Liver (tissue), 7 donors: ENCODE measurements at regions not wholly inside any gene's neighbourhood (a gene's known extent, or its start where the extent isn't known, plus 50 kb on each side); places are given as distances from the start of the nearest gene placed in this dataset.
"Not testable (repeated sequence)": the region's sequence is repeated elsewhere in the genome, so short reads cannot be mapped to it uniquely, and the experiment has no call there.

Experiments
- DNase-seq: peaks from one replicate; pipeline ENCODE4 v3.0.0-alpha.2; 2017; ENCODE audit warnings: low spot score
- H3K27ac ChIP-seq, 2 donors: one replicate each; pipeline ENCODE4 v1.7.0; 2013; ENCODE audit warnings: inconsistent platforms in 2 of 2, low read length in 2 of 2, control low read depth in 1 of 2, low read depth in 1 of 2, mild to moderate bottlenecking in 1 of 2
- H3K27me3 ChIP-seq, 4 donors: one replicate each; pipeline versions ENCODE4 v1.6.1 to v1.7.0; 2013; ENCODE audit warnings: low read length in 3 of 4, inconsistent platforms in 1 of 4, mild to moderate bottlenecking in 1 of 4, moderate library complexity in 1 of 4; ENCODE audit not compliant: control insufficient read depth in 4 of 4, insufficient read depth in 4 of 4
- H3K36me3 ChIP-seq, 4 donors: one replicate each; pipeline versions ENCODE4 v1.6.1 to v1.7.0; 2013; ENCODE audit warnings: low read length in 3 of 4, mild to moderate bottlenecking in 3 of 4, low read depth in 1 of 4, moderate library complexity in 1 of 4; ENCODE audit not compliant: control insufficient read depth in 4 of 4, insufficient read depth in 3 of 4
- H3K4me1 ChIP-seq, 4 donors: one replicate each; pipeline versions ENCODE4 v1.6.1 to v1.7.0; 2013; ENCODE audit warnings: low read length in 3 of 4, mild to moderate bottlenecking in 3 of 4, moderate library complexity in 1 of 4; ENCODE audit not compliant: control insufficient read depth in 4 of 4, insufficient read depth in 4 of 4
- H3K4me3 ChIP-seq, 3 donors: one replicate each; pipeline versions ENCODE4 v1.6.1 to v1.7.0; 2013; ENCODE audit warnings: low read length in 3 of 3, control low read depth in 1 of 3, low read depth in 1 of 3, mild to moderate bottlenecking in 1 of 3
- H3K9ac ChIP-seq, 2 donors: one replicate each; pipeline ENCODE4 v1.7.0; 2013; ENCODE audit warnings: low read length in 2 of 2, mild to moderate bottlenecking in 2 of 2, moderate library complexity in 2 of 2, control low read depth in 1 of 2, low read depth in 1 of 2
- H3K9me3 ChIP-seq, 4 donors: one replicate each; pipeline versions ENCODE4 v1.6.1 to v1.7.0; 2013; ENCODE audit warnings: low read length in 3 of 4; ENCODE audit not compliant: control insufficient read depth in 4 of 4
- EGR1 ChIP-seq, 2 donors: IDR thresholded peaks; 2 replicates each; pipeline ENCODE4 v1.6.1; 2016 to 2018; ENCODE audit warnings: antibody characterized with exemption in 2 of 2, low read depth in 2 of 2
- FOXA1 ChIP-seq: IDR thresholded peaks from 2 replicates; pipeline ENCODE4 v1.6.1; 2016; ENCODE audit warnings: antibody characterized with exemption
- GABPA ChIP-seq, 2 donors: IDR thresholded peaks in 1 of 2; conservative IDR thresholded peaks in 1 of 2; 2 replicates each; pipeline ENCODE4 v1.6.1; 2016; ENCODE audit warnings: antibody characterized with exemption in 2 of 2, mild to moderate bottlenecking in 1 of 2, moderate library complexity in 1 of 2
- HNF4A ChIP-seq, 2 donors: conservative IDR thresholded peaks; 2 replicates each; pipeline ENCODE4 v1.6.1; 2016; ENCODE audit warnings: antibody characterized with exemption in 2 of 2, mild to moderate bottlenecking in 2 of 2
- RAD21 ChIP-seq, 2 donors: IDR thresholded peaks; 2 replicates each; pipeline ENCODE4 v1.6.1; 2016; ENCODE audit warnings: antibody characterized with exemption in 2 of 2, mild to moderate bottlenecking in 2 of 2
- RXRA ChIP-seq, 2 donors: IDR thresholded peaks; 2 replicates each; pipeline ENCODE4 v1.6.1; 2017 to 2018; ENCODE audit warnings: antibody characterized with exemption in 2 of 2, mild to moderate bottlenecking in 1 of 2
- SP1 ChIP-seq: IDR thresholded peaks from 2 replicates; pipeline ENCODE4 v1.6.1; 2018; ENCODE audit warnings: antibody characterized with exemption, mild to moderate bottlenecking
- TAF1 ChIP-seq: conservative IDR thresholded peaks from 2 replicates; pipeline ENCODE4 v1.6.1; 2016; ENCODE audit warnings: antibody characterized with exemption, mild to moderate bottlenecking
- YY1 ChIP-seq: IDR thresholded peaks from 2 replicates; pipeline ENCODE4 v1.6.1; 2016; ENCODE audit warnings: antibody characterized with exemption, mild to moderate bottlenecking
- WGBS: extraction: QIAGEN DNeasy Blood & Tissue Kit; methylation state at CpG from one replicate; pipeline ENCODE4 v1.1.7; 2013; 5-methylcytosine and 5-hydroxymethylcytosine counted together
- TF ChIP-seq, protein P1 (sequence below): IDR thresholded peaks from 2 replicates; pipeline ENCODE4 v1.6.1; 2016; ENCODE audit warnings: antibody characterized with exemption
- TF ChIP-seq, protein P2 (sequence below): IDR thresholded peaks from 2 replicates; pipeline ENCODE4 v1.6.1; 2016; ENCODE audit warnings: antibody characterized with exemption
- TF ChIP-seq, protein P3 (sequence below): IDR thresholded peaks from 2 replicates; pipeline ENCODE4 v1.6.1; 2016; ENCODE audit warnings: antibody characterized with exemption
- donor health status: healthy.
- donor health status: healthy.
- donor health status: healthy.
- donor health status: healthy.

DNA sequence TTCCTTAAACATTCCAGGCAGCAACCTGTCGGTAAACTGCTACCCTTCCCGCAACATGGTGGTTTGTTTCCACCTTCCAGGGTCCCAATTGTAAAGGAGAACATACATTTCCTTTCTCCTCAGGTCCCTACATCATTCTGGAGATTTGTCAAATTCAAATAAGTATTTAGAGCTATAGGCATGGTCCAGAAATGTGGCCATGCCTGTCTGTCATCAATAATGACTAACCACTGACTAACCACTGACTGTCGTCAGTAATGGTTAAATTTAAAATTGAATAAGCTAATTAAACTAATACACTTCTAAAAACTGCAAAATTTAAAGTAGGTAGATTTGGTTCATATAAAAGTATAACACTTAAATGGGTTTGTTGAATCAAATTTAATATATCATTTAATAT lies 984.0 kb upstream of the SLC39A10 start (continued):
- TF ChIP-seq GABPA (IDR thresholded peaks at IDR 0.05 in 1 of 2, conservative IDR thresholded peaks at IDR 0.05 in 1 of 2) (no peak), RXRA (IDR thresholded peaks at IDR 0.05) (no peak), HNF4A (conservative IDR thresholded peaks at IDR 0.05) (no peak), FOXA1 (no peak), EGR1 (IDR thresholded peaks at IDR 0.05; ENCODE audit: low read depth in 2 of 2) (no peak), YY1 (no peak)
- TF ChIP-seq, protein P1, sequence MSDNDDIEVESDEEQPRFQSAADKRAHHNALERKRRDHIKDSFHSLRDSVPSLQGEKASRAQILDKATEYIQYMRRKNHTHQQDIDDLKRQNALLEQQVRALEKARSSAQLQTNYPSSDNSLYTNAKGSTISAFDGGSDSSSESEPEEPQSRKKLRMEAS: no peak
- TF ChIP-seq, protein P2, sequence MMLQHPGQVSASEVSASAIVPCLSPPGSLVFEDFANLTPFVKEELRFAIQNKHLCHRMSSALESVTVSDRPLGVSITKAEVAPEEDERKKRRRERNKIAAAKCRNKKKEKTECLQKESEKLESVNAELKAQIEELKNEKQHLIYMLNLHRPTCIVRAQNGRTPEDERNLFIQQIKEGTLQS: no peak

DNA sequence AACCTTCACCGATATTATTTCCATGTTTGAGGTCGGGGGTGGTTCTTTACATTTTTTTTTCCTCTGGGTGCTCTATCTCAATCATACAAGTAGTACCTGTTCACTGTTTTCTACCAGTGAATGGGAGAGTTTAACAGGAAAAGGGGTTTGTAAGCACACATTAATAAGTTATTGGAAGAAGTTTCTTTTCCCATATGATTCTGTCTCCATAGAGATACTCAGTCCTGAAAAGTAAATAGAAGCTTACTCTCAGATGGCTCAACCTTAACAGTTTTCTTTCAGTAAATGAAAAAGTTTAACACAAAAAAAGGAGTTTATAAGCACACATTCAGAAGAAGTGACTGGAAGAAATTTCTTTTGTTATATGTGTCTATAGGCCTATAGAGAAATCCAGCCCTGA lies 995.6 kb upstream of the SLC39A10 start:
- WGBS: 95% methylated on average over 2 of the region's 2 CpGs
- TF ChIP-seq RAD21 (IDR thresholded peaks at IDR 0.05) (no peak), EGR1 (IDR thresholded peaks at IDR 0.05; ENCODE audit: low read depth in 2 of 2) (no peak), TAF1 (no peak)

DNA sequence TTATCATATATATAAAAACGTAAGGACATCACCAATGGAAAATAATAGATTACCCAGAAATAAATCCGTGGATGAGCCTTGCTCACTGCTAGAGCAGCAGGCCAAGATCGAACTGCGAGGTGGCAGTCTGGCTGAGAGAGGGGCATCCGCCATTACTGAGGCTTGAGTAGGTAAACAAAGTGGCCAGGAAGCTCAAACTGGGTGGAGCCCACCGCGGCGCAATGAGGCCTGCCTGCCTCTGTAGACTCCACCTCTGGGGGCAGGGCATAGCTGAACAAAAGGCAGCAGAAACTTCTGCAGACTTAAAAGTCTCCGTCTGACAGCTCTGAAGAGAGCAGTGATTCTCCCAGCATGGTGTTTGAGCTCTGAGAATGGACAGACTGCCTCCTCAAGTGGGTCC lies 1018.0 kb upstream of the SLC39A10 start:
- H3K9ac ChIP-seq, H3K27ac ChIP-seq, H3K9me3 ChIP-seq, DNase-seq, H3K4me3 ChIP-seq, H3K36me3 ChIP-seq, H3K27me3 ChIP-seq, H3K4me1 ChIP-seq: not testable (repeated sequence)
- whole genome bisulfite sequencing: 91% methylated on average over 9 of the region's 9 CpGs

More for the DNA sequence above, 995.6 kb upstream of the SLC39A10 start:
- Histone ChIP-seq H3K9me3 (no peaks in the 10 kb centered on the region), H3K4me3 (no peak overlapping the region), H3K9ac (no peak overlapping the region), H3K27me3 (no peaks in the 10 kb centered on the region), H3K36me3 (no peaks in the 10 kb centered on the region), H3K27ac (no peak overlapping the region), H3K4me1 (no peaks in the 10 kb centered on the region)
- no peak for DNase-seq

DNA sequence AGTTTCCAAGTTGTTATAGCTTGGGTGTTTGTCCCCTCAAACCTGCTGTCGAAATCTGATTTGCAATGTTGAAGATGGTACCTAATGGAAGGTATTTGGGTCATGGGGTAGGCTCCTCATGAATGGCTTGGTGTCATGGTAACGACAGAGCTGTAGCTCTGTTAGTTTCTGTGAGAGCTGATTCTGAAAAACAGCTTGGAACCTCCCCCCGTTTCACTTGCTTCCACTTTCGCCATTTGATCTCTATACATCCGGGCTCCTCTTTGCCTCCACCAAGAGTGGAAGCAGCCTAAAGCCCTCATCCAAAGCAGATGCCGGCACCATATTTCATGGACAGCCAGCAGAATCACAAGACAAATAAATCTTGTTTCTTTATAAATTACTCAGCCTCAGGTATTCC lies 1035.1 kb upstream of the SLC39A10 start:
- H3K27me3 ChIP-seq: no peaks in the 10 kb centered on the region
- no peak for TF ChIP-seq SP1
- TF ChIP-seq, protein P1: no peak
- TF ChIP-seq, protein P2: no peak
- H3K9ac ChIP-seq: no peak overlapping the region
- H3K4me1 ChIP-seq: no peaks in the 10 kb centered on the region
- WGBS: 79% methylated on average over 6 of the region's 6 CpGs
- no peak overlapping the region for H3K27ac ChIP-seq
- no peak overlapping the region for H3K4me3 ChIP-seq
- H3K9me3 ChIP-seq: no peaks in the 10 kb centered on the region
- no peaks in the 10 kb centered on the region for H3K36me3 ChIP-seq
- DNase-seq: no peak

DNA sequence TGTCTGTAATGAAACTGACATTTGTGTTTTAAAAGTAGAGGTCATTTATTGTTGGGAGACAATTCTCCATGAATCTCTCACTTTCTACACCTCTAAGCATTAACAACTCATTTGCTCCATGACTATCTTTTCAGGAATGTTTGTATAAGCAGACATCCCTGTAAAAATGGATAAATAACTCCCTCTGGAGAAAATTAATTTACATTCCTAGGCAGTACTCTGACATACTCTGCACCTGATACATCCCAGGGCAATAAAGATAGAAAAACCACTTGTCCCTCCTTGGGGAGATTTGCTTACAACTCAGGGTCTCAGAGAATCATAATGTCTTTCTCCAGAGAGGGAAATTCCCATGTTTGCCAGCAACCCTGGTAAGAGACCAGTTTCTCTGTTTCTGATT lies 1037.7 kb upstream of the SLC39A10 start:
- Histone ChIP-seq H3K27me3 (no peaks in the 10 kb centered on the region), H3K36me3 (no peaks in the 10 kb centered on the region), H3K4me3 (no peak overlapping the region), H3K27ac (no peak overlapping the region), H3K9ac (no peak overlapping the region), H3K9me3 (no peaks in the 10 kb centered on the region), H3K4me1 (no peaks in the 10 kb centered on the region)
- no peak for DNase-seq
- TF ChIP-seq, protein P3, sequence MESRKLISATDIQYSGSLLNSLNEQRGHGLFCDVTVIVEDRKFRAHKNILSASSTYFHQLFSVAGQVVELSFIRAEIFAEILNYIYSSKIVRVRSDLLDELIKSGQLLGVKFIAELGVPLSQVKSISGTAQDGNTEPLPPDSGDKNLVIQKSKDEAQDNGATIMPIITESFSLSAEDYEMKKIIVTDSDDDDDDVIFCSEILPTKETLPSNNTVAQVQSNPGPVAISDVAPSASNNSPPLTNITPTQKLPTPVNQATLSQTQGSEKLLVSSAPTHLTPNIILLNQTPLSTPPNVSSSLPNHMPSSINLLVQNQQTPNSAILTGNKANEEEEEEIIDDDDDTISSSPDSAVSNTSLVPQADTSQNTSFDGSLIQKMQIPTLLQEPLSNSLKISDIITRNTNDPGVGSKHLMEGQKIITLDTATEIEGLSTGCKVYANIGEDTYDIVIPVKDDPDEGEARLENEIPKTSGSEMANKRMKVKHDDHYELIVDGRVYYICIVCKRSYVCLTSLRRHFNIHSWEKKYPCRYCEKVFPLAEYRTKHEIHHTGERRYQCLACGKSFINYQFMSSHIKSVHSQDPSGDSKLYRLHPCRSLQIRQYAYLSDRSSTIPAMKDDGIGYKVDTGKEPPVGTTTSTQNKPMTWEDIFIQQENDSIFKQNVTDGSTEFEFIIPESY: no peak
